ENCODE measurements at regions not wholly inside any gene's neighbourhood (a gene's known extent, or its start where the extent isn't known, plus 50 kb on each side); places are given as distances from the start of the nearest gene placed in this dataset.

DNA sequence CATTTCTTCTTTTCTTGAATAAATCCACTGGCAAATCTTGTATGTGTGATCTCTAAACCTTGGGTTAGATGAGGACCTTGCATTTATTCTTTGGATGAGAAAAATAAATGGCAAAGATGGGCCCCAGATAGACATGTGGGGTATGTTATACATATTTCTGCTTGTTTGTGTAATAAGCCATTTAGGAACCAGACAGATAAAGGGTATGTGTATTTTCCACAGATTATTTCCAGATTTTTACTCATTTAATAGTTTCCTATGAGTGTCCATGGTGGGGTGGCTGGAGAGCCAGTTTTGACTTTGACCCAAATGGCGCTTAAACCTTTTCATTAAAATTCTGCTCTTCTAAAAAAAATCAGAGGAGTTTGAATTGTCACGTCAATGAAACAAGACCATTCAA, 102.8 kb downstream of the MYCN start:
- no peak for DNase-seq (ENCODE audit: low read depth)

DNA sequence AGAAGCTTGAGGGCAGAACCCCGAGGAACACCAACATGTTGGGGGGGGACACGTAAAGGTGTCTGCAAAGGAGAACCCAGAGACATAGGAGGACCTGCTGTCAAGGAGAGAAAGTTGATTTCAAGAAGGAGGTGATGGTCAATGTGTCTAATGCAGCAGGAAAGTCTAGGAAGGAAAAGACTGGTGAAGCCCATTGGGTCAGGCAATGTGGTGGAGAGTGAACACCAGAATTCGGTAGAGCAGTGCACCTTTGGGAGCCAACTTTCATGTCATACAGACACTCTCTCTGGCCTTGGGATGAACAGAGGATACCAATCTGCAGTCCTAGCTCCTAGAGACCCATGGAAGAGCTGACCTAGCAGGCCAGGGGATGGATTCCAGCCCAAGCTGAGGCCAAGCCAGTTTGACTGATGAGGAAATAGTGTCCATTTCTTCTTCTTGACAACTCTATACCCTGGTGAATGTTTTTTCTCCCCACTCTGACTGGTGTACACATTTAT, 101.9 kb downstream of the MYCN start:
- no peak for DNase-seq (ENCODE audit: low read depth)

DNA sequence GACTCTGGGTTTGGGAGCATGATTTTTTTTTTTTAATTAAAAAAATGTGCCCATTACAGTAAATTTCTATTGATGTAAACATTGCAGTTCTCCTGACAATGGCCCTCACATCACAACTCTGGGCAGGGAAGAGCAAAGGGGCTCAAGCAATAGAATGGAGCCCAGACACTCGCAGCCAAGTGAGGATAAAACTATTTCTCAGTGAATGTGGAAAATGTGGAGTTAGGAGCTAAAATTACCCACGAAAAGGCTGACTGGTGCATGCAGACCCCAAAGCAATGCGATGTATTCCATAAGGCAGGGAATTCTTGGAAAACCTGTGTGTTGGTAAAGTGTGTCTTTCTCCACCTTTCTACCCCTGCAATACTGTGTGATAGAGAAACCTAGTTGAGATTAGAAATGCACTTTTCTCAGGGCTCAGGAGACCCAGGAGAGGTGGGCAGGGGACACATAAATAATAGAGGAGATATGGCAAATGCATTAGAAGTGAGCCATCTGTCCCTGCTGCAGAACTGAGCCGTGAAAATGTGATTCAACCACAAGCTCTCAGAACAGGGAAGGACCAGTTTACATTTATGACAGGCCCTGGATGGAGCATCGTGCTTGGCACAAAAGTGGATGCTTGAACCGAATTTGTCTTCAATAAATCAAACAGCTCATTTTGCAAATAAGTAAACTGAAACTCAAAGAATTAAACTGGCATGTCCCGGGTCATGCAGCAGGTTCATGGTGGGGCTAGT, 100.1 kb downstream of the MYCN start:
- no peak for DNase-seq (ENCODE audit: low read depth)

DNA sequence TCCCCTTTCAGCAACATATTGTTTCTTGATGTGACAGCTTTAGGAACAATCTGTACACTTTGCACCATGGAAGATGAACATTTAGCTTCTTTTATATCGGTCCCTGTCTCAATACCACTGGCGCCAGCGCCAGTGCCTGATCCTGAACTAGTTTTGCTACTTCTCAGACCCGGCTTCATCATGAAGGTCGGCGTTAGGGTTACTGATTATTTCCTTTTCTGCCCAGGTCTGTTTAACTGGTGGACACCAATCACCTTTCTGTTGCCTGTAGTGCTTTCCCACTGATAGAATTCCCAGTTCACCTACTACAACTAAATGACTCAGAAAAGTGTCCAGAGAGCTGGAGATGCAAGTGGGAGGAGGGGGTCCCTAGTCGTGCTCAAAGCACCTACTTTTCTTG, 99.5 kb downstream of the MYCN start:
- no peak for DNase-seq (ENCODE audit: low read depth)

DNA sequence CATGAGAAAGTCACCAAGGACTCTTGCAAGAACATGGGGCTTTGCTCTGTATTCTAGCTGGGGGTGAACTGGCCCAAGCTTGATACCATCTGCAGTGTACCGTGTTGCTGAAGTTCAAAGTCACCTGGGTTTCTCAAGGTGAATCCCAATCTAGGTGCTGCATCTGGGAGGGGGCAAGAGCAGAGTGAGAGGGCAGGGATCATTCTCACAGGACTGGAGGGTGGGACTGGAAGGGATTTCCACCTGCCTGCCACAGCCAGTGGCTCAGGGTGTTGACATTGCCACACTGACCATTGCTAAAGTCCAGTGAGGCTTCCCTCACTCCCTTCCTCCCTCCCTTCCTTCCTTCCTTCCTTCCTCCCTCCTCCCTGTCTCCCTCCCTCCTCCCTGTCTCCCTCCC, 98.7 kb downstream of the MYCN start:
- no peak for DNase-seq (ENCODE audit: low read depth)

DNA sequence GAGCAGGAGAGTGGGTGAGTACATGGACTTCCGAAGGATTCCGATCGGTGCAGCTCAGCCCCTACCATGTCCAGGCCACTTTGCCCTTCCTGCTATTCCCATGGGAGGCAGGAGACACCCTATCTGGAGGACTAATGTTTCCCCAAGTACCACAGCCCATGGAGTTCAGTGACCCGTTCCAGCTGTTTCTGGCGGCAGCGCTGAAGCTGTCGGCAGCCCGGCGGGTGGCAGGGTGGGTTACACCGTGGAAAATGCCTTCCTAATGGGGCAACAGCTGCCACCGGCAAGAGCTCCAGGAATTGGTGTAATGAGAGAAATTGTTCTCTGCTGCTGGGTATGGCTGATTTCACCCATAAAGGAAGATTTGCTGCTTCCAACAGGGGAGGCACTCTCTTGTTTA, 98.3 kb downstream of the MYCN start:
- DNase-seq (ENCODE audit: low read depth): no peak

DNA sequence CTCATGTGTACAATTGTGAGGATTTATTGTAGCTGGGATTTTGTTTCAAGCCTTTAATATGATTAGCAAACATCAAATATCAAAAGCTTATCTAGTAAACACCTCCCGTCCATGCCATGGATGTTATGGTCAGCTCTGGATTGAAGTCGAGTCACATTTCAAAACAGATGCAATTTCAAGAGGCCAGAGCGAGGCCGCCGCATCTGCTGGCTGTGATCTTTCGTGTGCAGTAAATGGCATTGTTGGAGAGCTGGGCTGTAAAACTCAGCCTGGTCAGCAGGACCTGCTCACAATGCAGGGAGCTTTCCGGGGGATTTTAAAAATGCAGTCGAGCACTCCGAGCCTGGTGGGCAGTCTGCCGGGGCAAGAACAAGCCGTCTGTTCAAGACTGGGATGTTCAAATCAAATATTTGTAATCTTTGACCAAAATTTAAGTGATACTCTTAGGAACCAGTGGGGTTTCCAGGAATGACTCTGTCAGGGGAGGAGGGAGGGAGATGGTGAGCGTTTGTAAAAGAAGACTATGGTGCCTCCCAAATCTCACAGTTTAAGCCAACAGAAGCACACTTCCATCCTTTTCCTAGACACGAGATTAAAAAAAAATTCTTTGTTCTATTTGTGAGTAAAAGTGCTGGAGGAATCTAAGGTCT, 97.6 kb downstream of the MYCN start:
- DNase-seq (ENCODE audit: low read depth): no peak

DNA sequence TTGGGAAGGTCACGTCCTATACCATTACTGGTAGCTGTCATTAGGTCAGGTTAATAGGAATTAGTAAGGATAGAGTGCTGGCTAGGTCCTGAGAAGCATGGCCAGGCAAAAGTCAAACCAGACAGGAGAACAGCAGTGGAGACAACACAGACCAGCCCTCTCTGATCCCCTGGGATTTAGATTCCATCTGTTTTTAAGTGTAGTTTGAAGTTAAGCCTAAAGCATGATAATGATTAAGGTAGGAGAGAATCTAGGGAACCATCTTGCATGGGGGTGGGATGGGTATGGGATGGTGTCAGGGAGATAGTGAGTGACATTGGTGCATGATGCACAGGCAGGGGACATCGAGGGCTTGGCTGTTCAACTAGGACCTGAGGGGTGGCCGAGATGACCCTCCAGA, 96.6 kb downstream of the MYCN start:
- DNase-seq (ENCODE audit: low read depth): no peak

DNA sequence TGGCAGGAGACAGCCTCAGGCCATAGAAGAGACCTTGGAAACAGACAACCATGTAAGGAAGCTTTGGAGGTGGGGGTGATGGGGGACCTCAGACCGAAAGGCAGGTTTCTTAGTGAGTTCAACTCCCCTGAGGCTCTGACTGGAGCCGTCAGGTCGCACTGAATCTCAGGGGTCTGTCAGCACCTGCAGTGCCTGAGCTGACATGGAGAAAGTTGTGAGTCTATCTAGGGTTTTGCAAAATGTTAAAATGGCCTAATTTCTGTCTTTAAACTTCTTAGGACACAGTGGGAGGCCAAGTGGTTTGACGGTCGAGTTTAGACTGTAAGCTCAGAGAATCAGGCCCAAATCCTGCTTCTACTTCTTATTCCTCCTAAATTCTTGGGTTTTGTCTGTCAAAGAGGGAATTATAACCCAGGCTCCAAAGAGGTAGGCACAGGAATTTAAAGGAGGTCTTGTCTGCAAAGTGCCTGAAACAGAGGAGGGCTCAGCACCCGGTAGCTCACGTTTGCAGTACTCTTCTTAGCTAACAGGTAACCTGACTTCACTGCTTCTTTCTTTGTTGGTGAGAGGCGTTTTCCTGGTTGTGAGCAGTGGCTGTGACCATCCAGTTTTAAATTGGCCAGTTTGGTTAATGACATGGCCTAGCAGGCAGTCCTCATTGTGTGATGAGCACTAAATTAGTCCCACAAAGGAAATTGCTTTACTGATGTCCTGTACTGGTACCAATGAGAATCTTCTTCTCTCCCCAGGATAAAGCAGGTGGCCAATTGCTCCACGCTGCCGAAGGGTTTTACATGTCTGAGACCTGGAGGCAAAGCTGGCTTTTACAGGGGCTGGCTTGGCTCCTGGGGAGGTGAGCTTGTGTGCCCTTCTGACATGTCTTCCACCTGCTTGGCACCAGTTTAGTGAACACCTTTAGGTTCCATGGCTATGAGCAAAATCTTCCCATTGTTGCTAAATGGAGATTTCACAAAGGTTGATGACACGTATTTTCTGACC, 95.7 kb downstream of the MYCN start:
- DNase-seq (ENCODE audit: low read depth): no peak

DNA sequence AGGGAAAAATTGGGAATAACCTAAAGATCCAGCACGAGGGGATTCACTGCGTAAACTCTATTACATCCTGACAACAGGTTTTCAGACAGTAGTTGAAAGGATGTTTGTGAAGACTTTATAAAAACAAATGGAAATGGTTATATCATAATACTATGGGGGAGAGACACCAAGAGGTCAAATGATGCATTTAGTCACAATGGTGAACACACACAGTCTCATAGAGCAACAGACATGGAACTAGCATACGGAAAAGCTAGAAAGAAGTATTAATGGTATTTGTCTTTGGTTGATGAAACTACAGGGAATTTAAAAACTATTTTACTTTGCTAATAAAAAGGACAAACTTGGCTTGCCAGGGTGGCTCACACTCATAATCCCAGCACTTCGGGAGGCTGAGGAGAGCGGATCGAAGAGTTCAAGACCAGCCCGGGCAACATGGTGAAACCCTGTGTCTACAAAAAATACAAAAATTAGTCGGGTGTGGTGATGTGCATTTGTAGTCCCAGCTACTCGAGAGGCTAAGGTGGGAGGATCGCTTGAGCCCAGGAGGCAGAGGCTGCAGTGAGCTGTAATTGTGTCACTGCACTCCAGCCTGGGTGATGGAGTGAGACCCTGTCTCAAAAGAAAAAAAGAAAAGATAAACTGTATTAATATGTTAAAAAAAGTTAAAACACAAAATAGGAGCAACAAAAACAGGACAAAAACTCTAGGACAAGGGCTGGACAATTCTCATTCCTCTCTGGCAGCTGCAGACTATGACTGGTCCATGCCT, 94.8 kb downstream of the MYCN start:
- DNase-seq (ENCODE audit: low read depth): no peak

DNA sequence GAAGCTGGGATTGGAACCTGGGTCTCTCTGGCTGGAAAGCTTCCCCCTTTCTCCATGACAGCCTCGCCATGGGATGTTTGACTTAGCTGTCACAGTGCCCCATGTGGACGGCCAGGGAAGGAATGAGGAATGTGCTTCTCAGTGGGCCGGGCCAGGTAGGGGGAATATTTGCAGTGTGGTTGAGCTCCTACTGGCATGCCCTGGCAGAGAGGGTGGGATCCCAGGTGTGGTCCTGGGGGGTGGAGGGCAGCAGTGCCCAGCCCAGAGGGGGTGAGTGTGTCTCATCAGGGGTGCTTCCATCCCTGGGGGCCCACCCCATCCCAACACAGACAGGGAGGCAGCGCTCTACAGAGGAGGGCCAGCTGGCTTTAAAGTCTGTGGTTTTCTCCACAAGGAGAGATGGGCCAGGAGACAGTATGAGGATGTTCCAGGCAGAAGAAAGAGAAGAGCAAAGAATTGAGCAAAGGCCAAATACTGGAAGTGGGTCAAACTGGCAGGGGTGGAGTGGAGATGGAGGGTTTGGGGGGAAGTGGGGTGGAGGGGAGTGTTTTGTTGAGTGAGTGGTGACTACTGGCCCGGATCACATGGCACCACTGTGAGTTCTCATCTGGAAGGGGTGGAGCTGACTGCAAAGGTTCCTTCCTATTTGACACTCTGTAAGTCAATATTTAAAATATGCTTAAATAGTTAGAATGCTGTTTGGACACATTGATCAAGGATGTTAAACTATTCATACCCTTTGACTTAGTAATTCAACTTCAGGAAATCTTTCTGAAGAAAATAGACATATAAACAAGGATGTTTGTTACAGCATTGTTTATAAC, 94.0 kb downstream of the MYCN start:
- DNase-seq (ENCODE audit: low read depth): no peak

DNA sequence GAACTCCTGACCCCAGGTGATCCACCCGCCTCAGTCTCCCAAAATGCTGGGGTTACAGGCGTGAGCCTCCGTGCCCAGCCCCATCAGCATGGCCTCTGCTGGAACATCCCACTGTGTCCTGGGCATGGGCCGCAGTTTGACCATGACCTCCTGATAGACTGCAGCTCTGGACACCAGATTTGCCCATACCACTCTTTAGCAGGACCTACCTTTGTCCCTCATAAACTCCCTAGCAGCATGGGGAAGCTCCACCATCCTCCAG, 92.6 kb downstream of the MYCN start:
- DNase-seq (ENCODE audit: low read depth): no peak

DNA sequence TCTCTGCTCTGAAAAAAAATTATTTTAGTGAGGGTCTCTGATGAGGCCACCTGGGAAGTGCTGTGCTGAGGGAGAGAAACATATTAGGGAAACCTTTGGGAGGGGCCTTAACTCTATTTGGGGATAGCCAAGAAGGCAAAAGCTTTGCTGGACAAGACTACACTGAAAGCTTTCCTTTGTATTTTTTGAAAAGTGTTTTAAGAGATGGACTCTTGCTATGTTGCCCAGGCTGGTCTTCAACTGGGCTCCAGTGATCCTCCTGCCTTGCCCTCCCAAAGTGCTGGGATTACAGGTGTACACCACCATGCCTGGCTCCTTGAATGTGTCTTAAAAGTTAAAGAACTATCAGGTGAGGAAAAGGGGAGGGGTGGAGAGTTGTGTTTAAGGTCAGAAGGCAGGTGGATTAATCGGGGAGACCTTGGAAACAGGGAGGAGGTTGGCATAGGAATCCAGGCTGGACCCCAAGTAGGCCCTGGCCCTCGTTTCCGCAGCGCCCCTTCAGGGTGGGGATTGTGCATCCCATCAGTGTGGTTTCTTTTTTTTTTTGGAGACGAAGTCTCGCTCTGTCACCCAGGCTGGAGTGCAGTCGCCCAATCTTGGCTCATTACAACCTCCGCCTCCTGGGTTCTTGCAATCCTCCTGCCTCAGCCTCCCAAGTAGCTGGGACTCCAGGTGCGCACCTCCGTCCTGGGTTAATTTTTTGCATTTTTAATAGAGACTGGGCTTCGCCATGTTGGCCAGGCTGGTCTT, 92.1 kb downstream of the MYCN start:
- DNase-seq (ENCODE audit: low read depth): no peak

DNA sequence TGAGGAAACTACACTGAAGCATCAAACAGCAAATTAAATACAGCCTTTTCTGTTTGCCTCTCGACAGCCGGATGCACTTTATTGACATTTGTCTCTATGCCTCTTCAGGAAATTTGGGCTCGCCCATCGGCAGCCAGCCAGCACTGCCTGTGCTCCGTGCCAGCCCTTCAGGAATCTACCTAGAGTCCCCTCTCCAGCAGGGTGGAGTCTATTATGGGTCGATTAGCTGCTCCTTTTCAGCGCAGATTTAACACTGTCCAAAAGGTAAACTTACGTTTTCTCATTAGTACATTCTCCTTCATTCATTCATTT, 91.5 kb downstream of the MYCN start:
- no peak for DNase-seq (ENCODE audit: low read depth)

DNA sequence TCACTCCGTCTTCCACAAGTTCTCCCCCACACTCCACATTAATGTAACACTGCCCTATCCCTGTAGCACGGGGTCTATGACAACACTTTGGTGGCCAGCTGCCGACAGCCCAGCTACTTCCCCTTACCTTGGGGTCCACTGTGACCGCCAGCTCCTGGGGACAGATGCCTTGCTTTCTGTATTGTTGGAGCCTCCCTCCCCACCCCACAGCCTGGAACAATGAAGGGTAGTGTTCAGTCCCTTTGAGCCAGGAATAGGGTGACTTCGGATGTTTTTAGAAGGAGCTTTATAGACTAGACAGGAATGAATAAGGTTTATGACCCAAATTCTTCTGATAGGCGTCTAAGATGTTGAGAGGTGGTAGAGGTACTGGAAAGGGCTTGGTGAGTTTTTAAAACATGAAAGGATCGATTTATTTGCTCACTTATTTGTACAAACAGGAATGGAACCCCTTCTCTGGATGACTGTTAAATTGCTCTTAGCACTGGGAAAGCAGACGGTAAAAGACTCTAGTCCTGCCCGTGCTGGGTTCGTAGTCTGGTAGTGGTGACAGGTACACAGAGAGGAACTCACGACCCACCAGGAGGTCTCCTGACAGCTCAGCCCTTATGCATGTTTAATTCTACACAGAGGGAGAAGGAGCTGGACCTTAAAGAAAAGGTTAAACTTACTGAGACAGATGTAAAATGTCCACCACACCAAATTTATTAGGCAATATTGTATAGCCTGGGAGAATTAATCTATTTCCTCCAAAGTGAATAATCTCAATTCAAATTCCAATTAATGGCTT, 90.9 kb downstream of the MYCN start:
- DNase-seq (ENCODE audit: low read depth): no peak

DNA sequence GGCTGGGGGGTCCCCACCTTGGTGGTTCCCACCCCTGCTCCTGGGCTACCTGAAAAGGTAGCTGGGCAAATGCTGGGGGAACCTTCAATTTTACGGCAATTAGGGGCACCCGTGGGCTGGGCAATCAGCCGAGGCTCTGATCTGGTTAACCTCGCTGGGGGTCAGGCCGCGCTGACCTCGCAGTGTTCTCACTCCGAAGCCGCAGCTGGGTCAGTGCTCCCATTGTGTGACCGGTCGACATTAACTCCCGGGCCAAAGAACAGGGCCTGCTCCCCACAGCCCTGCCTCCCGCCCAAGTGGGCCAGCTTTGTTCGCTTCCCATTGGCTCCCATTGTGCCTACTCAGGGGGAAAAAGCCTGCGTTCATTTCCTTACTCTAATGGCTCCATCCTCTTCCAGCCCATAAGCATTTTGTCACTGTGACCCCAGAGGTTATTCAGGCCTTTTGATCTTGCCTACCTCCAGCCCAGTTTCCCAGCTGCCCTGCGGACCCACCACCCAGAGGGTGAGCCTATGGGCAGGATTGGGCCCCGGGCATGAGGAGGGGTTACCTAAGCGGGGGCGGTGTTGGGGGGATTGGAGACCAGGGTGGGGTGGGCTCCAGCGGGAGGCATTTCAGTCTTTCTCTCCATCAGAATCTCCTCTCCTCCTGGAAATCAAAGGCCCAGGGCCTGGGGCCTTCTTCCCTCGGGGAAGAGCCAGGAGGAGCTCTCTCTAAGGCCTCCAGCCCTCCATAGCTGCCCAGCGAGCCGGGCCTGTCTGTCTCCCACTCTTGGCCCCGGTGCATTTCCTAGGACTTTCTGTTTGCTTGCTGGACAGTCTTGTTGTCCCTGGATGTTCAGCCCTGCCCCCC, 90.1 kb downstream of the MYCN start:
- DNase-seq (ENCODE audit: low read depth): no peak

DNA sequence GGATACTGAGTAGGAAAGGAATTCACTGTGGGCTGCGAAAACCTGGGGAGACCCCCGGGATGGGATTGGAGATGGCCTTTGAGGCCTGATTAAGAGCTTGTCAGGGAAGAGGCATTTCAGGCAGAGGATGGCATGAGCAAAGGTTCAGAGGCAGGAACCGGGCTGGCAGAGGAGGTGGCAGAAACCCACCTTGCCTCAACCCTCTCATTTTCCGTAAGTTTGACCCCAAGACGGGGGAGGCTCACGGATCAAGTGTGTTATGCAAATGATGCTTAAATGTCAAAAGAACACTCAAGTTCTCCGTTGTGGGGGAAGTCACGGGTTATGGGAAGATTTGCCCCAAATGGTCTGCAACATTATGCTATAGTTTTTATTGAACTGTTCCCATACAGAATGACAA, 88.3 kb downstream of the MYCN start:
- DNase-seq (ENCODE audit: low read depth): no peak

DNA sequence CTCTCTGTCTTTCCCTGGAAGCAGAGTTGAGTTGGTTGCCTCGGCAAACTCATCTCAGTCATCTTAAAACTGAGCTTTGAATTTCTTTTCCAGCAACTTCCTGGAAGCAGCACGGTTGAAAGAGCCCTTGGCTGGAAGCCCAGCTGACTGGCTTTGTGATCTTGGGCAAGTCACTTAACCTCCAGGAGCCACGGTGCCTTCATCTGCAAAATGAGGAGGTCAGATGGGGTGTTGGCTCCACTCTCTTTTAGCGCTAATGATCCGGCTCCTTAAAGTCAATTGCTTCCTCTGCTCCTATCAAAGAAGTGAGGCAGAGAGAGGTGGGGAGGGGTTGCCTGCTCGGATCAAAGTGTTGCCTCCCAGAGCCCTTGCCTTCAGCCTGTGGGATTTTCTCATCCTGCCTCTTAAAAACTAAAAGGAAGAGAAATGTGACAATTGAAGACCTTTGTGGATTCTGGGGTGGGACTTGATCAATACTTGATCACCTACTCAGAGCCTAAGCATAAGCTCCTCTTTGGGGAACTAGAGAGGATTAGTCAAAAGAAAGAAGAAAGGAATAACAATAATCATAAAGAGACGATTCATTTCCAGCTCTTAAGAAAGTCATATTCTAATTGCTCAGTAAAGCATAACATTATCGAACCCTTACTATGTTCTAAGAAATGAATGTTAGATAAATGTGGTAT, 86.6 kb downstream of the MYCN start:
- no peak for DNase-seq (ENCODE audit: low read depth)
